Fibroblast of skin of back (primary cell): ENCODE measurements at regions not wholly inside any gene's neighbourhood (a gene's known extent, or its start where the extent isn't known, plus 50 kb on each side); places are given as distances from the start of the nearest gene placed in this dataset.
"Not testable (repeated sequence)": the region's sequence is repeated elsewhere in the genome, so short reads cannot be mapped to it uniquely, and the experiment has no call there.

ENCODE experiments used
- DNase-seq: peaks from one replicate; pipeline ENCODE4 v3.0.0-alpha.2; 2013

DNA sequence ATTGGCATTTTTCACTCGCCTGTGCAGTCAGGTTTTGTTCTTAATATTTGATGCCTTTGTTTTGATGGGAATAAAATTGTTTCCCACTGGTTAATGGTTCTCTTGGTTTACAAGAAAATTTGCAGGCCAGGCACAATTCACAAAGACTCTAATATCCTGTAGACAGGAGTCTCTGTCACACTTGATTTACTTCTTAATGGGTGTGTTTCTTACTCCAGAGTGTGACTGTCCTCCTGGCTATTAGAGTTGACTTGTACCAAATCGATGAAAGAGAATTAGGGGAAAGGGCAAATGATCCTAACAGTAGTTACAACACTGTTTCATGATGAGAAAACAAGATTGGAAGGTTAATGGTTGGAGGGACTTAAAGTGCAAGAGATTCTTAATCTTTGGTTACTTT lies 142.8 kb upstream of the SV2C start:
- no peak for DNase-seq

DNA sequence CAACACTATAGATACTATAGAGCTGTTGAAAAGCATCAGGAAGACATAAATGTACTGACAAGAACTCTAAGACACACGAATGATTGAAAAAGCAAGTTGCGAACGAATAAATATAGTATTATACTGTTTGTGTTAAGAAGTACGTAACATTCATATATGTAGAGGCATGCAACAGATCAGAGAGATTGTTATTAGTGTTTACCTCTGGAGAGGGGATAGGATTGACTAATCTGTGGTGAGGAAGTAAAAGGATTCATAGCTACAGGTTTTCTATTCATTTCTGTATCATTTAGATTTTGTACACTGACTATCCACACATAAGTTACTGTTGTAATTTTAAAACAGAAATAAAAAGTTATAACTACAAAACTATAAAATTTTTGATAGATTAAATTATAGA lies 147.6 kb upstream of the SV2C start:
- DNase-seq: no peak

DNA sequence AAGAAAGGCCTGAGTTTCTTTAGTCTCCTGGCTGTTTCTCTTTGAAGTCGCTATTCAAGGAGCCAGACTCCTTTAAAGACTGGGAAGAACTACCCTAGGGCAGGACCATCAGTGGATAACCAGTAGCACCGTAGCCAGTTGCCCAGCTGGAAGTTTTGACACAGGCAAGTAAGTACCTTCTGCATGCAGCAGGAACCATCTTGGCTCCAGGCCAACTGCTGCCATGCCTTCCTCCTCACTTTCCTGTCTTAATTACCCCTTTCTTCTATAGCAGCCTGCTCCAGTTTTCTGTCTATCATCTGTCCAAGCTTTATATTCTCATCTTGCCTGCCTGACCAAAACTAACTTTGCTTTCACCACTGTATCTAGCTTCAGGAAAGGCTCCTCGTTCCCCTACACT lies 149.7 kb upstream of the SV2C start:
- no peak for DNase-seq

DNA sequence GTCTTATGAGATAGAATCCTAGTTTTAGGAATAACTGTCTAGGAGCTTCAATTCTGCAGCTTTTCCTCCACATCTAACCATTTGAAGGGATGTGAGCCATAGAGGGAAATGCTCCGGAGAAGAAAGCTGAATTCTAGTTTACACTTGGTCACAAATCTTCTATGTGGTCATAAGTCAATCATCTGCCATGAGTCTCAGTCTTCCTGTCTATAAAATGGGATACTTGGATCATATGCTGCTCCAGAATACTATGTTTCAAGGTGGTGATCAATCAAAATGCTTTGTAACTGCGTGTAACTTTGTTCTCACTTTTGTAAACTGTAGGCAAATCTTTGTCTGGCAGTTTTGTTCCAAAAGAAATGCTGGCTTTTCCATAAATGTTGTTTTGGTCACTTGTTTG lies 152.0 kb upstream of the SV2C start:
- no peak for DNase-seq

DNA sequence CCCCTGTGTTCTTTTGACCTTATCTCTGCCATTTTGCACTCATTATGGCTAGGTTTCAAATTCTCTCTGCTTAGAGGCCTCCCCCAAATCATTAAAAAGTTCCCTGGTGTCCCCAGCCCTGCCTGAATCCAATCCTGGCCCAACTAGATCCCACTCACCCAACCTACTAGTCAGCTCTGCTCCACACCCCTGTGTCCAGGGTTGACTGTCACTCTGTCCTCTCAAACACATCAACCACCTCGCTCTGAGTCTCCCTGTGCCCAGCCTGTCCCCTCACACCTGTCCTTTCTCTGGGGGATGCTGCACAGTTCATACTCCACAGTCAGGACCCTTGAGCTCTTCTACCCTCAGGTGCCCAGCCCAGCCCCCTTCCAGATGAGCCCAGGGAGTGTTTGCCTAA lies 154.2 kb upstream of the SV2C start:
- DNase-seq: no peak

DNA sequence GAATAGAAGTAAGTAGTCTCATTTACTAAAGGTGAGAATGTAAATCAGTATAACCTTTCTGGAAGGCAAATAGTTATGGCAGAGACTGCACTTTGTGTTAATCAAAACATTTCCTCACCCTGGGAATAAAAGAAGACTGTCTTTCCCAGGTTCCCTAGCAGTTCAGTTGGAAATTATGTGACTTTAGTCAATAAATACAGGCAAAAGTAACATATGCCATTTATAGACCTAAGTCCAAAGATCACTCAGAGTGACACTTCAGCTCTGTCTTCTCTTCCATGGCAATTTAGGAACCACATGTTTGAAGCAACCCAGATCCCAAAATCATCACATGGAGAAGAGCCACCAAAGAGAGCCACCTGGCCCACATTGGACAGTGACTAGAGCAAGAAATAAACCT lies 160.7 kb upstream of the SV2C start:
- no peak for DNase-seq

DNA sequence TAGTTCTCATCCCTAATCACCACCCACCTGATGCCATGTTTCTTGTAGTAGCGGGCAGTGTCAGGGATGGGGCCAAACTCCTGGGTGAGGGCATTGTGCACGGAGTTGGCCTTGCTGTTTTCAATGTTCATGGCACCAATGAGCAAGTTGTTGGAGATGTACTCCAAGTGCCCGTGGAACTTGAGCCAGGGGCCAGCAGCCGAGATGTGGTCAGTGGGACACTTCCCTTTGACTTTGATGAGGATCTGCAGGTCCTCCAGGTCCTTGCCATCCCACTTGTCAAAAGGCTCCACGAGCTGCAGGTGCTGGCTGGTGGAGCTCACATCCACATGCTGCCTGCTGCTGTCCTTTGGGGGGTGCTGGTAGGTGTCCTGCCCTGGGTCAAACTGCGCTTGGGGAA lies 162.2 kb upstream of the SV2C start:
- no peak for DNase-seq

DNA sequence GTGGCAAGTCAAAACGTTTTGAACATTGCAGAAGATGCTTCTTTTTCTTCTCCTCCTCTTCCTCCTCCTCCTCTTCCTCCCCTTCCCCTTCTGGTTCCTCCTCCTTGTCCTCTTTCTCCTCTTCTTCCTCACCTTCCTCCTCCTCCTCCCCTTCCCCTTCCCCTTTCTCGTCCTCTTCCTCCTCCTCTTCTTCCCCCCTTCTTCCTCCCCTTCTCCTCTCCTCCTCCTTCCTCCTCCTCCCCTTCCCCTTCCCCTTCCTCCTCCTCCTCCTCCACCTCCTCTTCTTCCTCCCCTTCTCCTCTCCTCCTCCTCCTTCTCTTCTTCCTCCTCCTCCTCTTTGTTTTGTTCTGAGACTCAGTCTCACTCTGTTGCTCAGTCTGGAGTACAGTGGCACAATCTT lies 167.0 kb upstream of the SV2C start:
- no peak for DNase-seq

DNA sequence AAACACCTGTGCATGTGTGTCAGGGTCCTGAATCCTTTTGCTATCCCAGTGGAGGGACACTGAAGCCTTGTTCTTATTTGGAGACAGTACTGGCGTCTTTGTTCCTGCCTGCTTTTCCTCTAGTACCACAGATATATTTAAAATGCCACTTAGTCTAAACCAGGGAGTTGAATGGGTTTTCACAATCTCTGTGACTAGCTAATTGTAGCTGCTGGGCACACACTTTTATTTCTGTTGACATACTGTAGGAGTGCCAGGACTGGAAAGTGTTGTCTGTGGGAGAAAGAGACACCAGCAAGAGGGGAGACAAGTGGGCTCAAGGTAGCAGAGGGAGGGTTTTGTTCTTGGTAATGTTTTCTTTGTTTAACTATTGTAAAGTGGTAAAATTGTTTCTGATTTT lies 174.0 kb upstream of the SV2C start:
- no peak for DNase-seq

DNA sequence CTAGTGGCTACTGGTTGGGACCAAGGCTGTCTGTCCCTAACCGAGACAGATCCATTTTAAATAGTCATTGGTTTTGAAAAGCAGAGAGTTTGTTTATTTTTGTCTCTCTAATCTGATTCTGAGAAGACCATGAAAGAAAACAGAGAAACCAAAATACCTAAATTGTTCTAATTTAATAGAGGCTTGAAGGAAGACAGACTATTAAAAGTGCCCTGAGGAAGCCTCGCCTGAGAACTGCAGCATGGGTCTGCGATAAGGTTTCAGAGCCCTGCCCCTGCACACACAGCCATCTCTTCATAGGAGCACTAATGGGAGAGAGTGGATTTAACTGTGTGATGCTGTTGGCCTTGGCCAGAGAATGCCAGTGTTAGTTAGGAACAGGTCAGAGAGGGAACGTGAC lies 175.5 kb upstream of the SV2C start:
- no peak for DNase-seq

DNA sequence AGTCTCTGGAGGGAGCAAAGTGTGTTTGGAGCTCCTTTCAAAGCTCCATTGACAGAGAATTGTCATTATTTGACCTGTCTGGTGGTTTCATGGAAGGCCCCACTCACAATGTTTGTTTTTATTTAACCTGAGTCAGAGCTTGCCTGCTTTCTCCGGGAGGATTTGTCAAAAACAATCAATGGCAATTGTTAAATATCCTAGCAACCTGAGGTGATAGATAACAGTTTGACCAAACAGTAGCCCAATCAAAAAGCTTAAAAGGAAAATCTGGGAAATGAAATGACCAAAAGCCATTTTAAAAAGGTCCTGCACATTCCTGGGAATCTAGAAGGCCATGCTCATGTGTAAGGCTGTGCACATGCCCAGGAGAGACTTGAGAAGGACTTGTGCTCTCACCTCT lies 177.2 kb upstream of the POC5 start:
- DNase-seq: no peak

DNA sequence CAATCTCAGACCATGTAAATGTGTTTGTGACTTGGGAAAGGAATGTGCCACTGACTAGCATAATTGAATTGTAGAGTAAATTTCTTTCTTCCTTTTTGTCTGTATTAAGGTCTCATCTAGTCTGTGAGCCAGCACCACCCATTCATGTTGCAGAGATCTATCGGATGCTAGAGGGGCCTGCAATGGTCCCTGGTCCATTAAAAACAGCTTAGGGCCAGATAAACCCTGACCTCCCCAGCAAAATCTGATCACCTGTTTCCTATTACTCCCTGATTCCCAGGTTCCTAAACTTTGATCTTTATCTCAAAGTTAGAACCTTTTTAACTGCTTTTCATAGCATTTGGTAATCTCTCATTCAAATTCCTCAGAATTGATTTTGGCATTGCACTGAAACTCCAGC lies 174.5 kb upstream of the POC5 start:
- DNase-seq: no peak

DNA sequence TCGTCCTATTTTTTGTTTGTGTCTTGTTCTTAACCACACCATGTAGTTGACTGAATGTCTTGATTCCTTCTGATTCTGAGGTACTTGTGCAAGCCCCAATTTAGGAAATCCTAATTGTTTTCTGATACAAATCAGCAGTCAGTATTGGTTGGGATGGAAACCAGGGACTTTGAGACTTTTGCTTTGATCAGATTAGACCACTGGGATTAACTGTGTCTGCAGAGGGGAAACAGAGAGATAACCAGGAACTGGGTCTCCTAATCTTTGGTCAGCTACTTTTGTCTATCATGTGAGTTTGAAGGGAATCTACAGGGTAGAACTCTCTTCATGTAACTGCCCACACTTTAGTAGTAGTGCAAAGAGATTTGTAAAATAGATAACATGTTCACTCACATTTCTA lies 173.8 kb upstream of the POC5 start:
- no peak for DNase-seq

DNA sequence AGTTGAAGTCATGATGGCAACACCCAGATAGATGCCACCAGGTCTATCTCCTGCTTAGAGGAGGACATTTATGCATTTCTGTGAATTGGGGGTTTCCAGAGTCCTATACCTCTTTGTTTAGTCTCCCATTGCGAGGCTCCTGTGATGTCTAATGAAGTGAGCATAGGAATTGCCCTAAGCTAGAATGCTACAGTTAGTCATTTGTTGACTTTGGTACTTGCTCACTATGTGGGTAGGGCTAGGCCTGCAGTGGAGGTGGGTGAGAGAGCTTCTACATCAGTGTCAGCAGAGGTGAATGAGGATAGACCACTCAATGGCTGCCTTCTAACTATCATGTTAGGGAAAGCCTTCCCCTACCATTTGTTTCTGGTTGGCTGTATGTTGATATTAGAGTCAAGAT lies 173.3 kb upstream of the POC5 start:
- DNase-seq: no peak

DNA sequence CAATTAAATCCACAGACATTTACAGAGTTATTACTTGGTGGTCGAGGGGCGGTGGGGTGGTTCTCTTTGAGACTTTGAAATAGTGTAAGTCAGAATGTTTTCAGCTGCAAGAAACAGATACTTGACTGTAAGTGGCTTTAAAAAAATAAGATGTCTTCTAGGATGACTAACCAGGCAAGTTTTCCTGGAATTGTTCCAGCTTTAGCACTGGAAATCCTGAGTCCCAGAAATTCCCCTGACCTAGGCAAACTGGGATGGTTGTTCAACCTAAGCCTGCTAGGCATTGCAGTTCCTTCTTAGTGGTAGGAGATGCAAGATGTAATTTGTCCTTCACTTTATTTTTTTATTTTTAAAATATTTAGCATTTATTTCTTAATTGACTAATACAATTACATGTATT lies 169.5 kb upstream of the POC5 start:
- DNase-seq: peak; percentile 42

DNA sequence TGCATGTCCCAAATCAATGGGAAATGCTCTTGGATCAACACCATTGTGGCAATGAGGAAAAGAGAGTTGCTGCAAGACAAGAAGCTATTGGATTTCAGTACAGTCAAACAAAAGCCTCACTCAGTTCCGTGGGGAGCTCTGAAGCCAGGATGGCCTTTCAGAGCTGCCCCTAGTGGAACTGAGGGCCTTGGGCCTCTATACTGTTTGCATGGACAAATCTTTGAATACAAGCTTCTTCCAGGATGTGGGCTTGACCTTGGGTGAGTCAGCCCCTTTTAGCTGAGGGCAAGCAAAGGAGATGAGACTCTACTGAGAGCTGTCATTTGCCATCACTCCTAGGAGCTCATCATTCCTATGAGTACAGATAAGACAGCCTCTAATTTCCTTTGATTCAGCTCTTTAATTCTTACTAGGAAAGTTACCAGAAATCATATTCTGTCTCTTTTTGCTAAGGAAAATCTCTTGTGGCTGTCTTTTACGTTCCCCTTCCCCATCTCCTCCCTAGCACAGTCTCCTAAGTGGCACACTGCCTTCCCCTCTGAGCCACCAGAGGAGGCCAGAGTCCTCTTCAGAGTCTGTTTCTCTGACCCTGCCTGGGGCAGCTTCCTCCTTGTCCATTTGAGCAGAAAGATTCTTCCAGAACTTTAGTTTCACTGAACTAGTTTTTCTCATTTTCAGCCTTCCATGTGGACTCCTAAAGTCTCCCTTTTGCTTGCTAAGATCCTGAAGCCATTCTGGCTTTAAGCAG lies 168.8 kb upstream of the POC5 start:
- DNase-seq: peak; percentile 11

DNA sequence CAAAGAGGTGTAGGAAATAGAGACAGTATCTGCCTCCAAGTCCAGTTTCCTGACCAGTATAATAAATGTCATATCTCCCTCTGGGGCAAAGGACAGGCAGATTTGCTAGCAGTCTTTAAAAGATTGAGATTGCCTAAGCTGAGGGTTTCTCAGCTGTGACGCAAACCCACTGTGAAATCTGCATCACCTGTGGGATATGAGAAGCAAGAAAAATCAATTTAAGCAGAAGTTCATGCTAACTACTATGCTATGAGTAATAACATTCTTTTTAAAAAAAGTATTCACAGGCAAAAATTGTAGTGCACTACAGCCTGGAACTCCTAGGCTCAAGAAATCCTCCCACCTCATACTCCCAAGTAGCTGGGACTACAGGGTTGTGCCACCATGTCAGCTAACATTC lies 168.1 kb upstream of the POC5 start:
- no peak for DNase-seq

DNA sequence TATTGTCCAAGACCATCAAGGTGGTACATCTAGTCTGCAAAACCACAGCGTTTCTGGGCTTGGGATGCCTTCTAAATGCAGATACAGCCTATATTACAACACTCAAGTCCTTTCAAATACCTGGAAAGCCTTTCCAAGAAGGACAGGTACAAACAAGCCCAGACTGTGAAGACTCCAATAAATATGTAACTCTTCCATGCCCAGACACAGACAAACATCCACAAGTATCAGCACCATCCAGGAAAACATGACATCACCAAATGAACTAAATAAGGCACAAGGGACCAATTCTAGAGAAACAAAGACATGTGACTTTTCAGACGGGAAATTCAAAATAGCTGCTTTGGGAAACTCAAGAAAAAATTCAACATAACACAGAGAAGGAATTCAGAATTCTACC lies 152.7 kb upstream of the POC5 start:
- no peak for DNase-seq

DNA sequence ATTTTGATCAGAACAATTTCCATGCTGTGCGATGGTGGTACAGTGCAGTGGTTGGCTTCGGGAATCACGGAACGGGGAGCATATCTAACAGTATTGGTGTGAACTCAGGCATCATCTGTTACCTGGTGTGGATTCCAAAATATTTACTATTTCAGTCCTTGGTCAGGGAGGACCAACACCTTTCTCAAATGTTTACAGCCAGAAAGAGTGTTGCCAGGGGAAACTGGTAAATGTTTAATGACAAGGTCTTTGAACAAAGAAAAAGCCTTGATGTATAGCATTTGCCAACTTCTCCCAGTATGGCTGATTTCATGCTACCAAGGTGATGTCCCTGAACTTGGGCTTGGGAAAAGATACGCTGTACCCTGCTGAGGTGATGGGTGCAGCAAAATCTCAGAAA lies 145.6 kb upstream of the POC5 start:
- DNase-seq: no peak

DNA sequence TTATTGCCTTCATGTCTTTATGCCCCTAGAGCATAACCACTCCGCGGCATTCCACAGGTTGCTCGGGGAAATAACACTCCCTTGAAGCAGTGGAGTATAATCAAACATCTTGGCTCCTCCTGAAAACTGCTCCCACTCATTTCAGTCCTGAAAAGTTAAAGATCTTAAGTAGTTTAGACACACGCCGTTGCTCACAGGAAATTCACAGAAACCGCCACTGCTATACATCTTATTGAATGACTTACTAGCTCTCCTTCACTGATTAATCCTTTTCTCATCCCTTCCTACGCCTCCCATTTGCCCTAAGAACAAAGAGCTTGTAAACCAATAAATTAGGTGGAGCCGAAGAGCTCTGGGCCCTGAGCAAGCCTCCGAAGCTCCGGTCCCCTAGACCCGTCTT lies 142.4 kb upstream of the POC5 start:
- DNase-seq: not testable (repeated sequence)

DNA sequence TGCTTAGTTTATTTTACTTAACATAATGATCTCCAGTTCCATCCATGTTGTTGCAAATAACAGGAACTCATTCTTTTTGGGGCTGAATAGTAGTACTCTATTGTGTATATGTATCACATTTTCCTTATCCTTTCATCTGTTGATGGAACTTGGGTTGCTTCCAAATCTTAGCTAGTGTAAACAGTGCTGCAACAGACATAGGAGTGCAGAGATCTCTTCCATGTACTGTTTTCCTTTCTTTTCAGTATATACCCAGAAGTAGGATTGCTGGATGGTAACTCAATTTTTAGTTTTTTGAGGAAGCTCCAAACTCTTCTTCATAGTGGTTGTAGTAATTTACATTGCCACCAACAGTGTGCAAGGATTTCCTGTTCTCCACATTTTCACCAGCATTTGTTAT lies 138.8 kb upstream of the POC5 start:
- no peak for DNase-seq

DNA sequence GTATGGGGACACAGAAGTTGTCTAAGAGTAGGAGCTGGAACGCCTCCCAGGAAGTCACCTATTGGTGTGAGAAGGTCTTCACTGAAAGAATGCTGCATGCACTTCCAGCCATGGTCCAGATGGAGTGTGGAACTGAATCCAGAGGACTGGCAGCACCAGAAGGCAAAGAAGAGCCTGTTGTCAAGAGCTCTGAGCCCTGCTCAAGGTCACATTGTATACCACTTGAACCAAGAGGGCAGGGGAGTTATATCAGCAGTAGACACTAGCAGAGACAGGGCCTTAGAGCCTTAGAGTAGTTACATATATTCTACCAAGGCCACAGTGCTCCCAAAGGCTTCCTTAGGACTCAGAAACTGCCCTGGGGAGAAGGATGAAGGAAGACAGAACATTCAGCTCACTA lies 130.8 kb upstream of the POC5 start:
- DNase-seq: no peak

DNA sequence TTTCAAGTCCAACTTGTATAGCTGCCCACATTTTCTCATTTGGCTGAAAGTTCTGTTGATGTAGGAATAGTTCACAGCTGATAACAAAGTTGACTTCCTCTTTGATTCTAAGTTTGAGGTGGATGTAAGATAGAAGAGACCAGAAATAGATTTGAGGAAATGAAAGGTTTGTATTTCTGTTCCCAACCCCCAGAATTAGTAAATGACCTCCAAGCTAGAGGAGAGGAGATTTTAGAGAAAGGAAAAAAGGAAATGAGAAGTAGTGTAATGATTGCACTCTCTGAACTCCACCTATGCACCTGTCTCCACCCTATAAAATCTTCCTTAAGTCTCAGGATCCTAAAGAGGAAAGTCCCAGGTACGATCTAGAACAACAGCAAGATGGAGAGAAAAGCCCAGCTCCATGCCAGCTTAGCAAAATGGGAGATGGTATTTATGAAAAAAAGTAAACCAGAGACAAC lies 130.4 kb upstream of the POC5 start:
- no peak for DNase-seq

DNA sequence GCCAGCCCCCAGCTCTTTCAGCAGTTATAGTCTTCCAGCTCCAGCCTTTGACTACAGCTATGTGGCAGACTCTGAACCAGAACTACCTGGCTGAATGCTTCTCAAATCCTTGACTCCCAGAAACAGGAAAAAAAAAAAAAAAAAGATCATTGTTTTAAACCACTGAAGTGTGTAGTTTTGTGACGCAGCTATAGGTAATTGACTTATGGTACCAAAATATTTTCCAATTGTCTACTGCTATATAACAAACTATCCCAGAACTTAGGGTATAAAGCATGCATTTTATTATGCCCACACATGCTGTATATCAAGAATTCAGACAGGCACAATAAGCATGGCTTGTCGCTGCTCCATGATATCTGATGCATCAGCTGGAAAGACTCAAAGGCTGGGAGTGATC lies 127.1 kb upstream of the POC5 start:
- no peak for DNase-seq

DNA sequence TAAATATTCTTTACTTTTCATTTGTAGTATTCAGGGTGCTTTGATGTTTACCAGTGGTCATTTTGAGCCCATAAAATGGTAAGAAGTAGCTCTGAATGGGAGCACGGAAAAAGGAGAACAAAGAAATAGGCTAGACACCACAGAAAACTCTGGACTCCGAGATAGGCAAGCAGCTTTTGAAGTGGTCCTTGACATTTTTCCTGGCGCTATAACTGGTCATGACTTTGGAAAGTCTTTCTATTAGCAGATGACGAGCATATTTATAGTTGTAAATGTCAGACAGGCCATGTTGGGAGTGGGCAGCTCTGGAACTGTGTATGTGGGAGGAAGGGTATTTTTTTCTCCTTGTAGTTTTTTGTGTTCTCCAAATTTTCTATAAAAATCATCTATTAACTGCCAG lies 126.1 kb upstream of the POC5 start:
- no peak for DNase-seq
